KMS-11 (cell line): ENCODE measurements at regions not wholly inside any gene's neighbourhood (a gene's known extent, or its start where the extent isn't known, plus 50 kb on each side); places are given as distances from the start of the nearest gene placed in this dataset.

Source experiments
- H2AFZ ChIP-seq: fragments of 200-600 bp; sonication (generic); 2 replicates; pipeline ENCODE4 v1.6.1; 2016; ENCODE audit warnings: antibody characterized with exemption, mixed run types, low read depth
- H3K27ac ChIP-seq: fragments of 200-600 bp; sonication (generic); 2 replicates; pipeline ENCODE4 v1.6.1; 2016; ENCODE audit warnings: mild to moderate bottlenecking, mixed run types
- H3K27me3 ChIP-seq: fragments of 200-600 bp; sonication (generic); 2 replicates; pipeline ENCODE4 v1.6.1; 2017; ENCODE audit warnings: mild to moderate bottlenecking, low read depth, mixed run types, moderate library complexity; ENCODE audit not compliant: insufficient read depth
- H3K36me3 ChIP-seq: fragments of 200-600 bp; sonication (generic); 2 replicates; pipeline ENCODE4 v1.6.1; 2017; ENCODE audit warnings: mild to moderate bottlenecking, mixed run types; ENCODE audit not compliant: insufficient read depth
- H3K4me1 ChIP-seq: fragments of 200-600 bp; sonication (generic); 2 replicates; pipeline ENCODE4 v1.6.1; 2016; ENCODE audit warnings: mild to moderate bottlenecking, low read depth, mixed run types; ENCODE audit not compliant: poor library complexity, severe bottlenecking
- H3K4me2 ChIP-seq: fragments of 200-600 bp; sonication (generic); 2 replicates; pipeline ENCODE4 v1.7.0; 2016; ENCODE audit warnings: mild to moderate bottlenecking, mixed run types
- H3K4me3 ChIP-seq: fragments of 200-600 bp; sonication (generic); IDR thresholded peaks from 2 replicates; pipeline ENCODE4 v1.6.1; 2017; ENCODE audit warnings: low read depth, low read length, mixed read lengths; ENCODE audit not compliant: insufficient read depth
- H3K79me2 ChIP-seq: fragments of 200-600 bp; sonication (generic); 2 replicates; pipeline ENCODE4 v1.6.1; 2016; ENCODE audit warnings: low read depth, mixed run types; ENCODE audit not compliant: insufficient read depth
- H3K9ac ChIP-seq: fragments of 200-600 bp; sonication (generic); 2 replicates; pipeline ENCODE4 v1.6.1; 2016; ENCODE audit warnings: mild to moderate bottlenecking, mixed run types
- H4K20me1 ChIP-seq: fragments of 200-600 bp; sonication (generic); 2 replicates; pipeline ENCODE4 v1.6.1; 2016; ENCODE audit warnings: mild to moderate bottlenecking, mixed run types; ENCODE audit not compliant: insufficient read depth
- TF ChIP-seq, protein P1 (sequence below): fragments of 200-600 bp; sonication (generic); conservative IDR thresholded peaks from 2 replicates; pipeline ENCODE4 v1.6.1; 2017; ENCODE audit warnings: low read depth, mild to moderate bottlenecking, antibody characterized with exemption, low read length, moderate library complexity, mixed read lengths

DNA sequence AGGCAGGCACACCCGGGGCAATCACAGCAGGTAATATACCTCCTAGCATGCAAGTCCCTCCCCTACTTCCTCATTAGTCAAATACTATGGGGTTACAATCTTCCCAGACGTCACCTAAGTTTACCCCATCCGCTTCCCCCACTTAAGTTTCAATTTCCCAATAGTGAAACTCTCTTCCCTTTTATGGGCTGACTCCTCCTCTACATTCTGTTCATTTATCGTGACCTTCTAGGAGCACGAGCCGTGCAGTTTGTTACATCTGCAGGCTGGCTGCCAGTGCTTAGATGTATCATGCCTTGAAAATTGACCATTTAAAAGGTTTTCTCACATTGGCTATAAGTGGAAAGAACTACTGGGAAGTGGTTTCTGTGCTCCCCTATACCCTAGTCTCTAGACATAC is 1357.8 kb upstream of the CRIM1 start:
- Histone ChIP-seq H3K36me3 (no peaks in the 10 kb centered on the region), H3K4me2 (no peak overlapping the region), H3K9ac (no peak overlapping the region), H3K4me3 (no peak overlapping the region), H3K4me1 (no peaks in the 10 kb centered on the region), H3K79me2 (no peaks in the 10 kb centered on the region), H2AFZ (no peak overlapping the region), H3K27me3 (no peaks in the 10 kb centered on the region), H4K20me1 (no peaks in the 10 kb centered on the region), H3K27ac (no peak overlapping the region)
- TF ChIP-seq, protein P1, sequence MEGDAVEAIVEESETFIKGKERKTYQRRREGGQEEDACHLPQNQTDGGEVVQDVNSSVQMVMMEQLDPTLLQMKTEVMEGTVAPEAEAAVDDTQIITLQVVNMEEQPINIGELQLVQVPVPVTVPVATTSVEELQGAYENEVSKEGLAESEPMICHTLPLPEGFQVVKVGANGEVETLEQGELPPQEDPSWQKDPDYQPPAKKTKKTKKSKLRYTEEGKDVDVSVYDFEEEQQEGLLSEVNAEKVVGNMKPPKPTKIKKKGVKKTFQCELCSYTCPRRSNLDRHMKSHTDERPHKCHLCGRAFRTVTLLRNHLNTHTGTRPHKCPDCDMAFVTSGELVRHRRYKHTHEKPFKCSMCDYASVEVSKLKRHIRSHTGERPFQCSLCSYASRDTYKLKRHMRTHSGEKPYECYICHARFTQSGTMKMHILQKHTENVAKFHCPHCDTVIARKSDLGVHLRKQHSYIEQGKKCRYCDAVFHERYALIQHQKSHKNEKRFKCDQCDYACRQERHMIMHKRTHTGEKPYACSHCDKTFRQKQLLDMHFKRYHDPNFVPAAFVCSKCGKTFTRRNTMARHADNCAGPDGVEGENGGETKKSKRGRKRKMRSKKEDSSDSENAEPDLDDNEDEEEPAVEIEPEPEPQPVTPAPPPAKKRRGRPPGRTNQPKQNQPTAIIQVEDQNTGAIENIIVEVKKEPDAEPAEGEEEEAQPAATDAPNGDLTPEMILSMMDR = no peak

DNA sequence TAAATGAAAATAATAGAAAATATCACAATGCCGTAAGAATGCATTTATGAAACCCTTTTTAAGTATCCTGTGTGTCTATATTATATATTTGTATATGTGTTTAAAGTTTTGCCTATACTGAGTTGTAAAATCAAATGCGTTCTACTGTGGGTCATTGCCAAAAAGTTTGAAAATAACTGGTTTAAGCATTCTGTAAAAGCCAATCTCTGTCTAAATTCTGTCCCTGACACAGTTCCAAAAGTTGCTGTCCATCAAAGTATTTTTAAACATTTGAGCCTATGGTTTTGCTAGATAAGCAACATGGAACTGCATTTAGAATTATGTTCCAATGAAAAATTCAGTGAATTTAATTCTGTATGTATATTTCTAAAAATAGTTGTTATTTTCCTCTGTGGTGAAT is 1360.4 kb upstream of the CRIM1 start:
- H3K4me1 ChIP-seq = no peaks in the 10 kb centered on the region
- no peak overlapping the region for H3K9ac ChIP-seq
- no peak overlapping the region for H3K4me2 ChIP-seq
- no peak overlapping the region for H3K4me3 ChIP-seq
- TF ChIP-seq, protein P1 = no peak
- H4K20me1 ChIP-seq = no peaks in the 10 kb centered on the region
- no peaks in the 10 kb centered on the region for H3K36me3 ChIP-seq
- H2AFZ ChIP-seq = no peak overlapping the region
- no peaks in the 10 kb centered on the region for H3K79me2 ChIP-seq
- no peak overlapping the region for H3K27ac ChIP-seq
- H3K27me3 ChIP-seq = no peaks in the 10 kb centered on the region

GRCh38 chr2:34991508-34992274 is 1363.9 kb upstream of the CRIM1 start:
- no peak overlapping the region for H3K4me2 ChIP-seq
- H3K9ac ChIP-seq = no peak overlapping the region
- no peaks in the 10 kb centered on the region for H3K4me1 ChIP-seq
- H3K79me2 ChIP-seq = no peaks in the 10 kb centered on the region
- no peak overlapping the region for H2AFZ ChIP-seq
- no peaks in the 10 kb centered on the region for H3K36me3 ChIP-seq
- H3K27me3 ChIP-seq = no peaks in the 10 kb centered on the region
- no peaks in the 10 kb centered on the region for H4K20me1 ChIP-seq
- no peak overlapping the region for H3K27ac ChIP-seq
- TF ChIP-seq, protein P1 = no peak
- no peak overlapping the region for H3K4me3 ChIP-seq

DNA sequence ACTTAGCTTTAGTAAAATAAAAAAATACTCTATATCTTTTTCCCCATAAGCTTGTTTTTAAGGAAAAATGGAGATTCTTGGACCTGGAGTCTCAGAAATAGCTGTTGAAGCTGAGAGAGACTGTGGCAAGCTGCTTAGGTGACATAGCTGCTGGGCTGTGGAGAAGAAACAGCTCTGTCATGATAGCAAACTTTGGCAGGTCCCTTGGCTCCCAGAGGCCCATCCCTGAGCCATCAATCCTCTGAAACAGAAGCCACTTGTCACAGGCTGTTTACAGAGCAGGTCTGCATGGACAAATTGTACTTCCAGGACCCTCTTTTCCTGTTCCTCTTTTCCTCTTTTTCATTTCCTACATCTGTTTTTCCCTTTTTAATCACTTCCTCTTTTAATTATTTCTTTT is 1370.1 kb upstream of the CRIM1 start:
- H2AFZ ChIP-seq = no peak overlapping the region
- H3K4me1 ChIP-seq = no peaks in the 10 kb centered on the region
- H3K27ac ChIP-seq = no peak overlapping the region
- no peaks in the 10 kb centered on the region for H4K20me1 ChIP-seq
- TF ChIP-seq, protein P1 = no peak
- H3K79me2 ChIP-seq = no peaks in the 10 kb centered on the region
- no peak overlapping the region for H3K4me3 ChIP-seq
- no peak overlapping the region for H3K4me2 ChIP-seq
- no peak overlapping the region for H3K9ac ChIP-seq
- H3K27me3 ChIP-seq = no peaks in the 10 kb centered on the region
- H3K36me3 ChIP-seq = no peaks in the 10 kb centered on the region
